ENCODE measurements at regions not wholly inside any gene's neighbourhood (a gene's known extent, or its start where the extent isn't known, plus 50 kb on each side); places are given as distances from the start of the nearest gene placed in this dataset.

GRCh38 chr1:192929597-192929996, 120.8 kb downstream of the RGS2 start:
- H3K36me3 ChIP-seq (ENCODE audit: insufficient read depth, low read length): no peaks in the 10 kb centered on the region
- no peak overlapping the region for H3K4me3 ChIP-seq (ENCODE audit: low read length)
- no peaks in the 10 kb centered on the region for H3K4me1 ChIP-seq (ENCODE audit: control insufficient read depth, insufficient read depth, low read length)

GRCh38 chr1:192933744-192934143, 124.9 kb downstream of the RGS2 start:
- H3K4me3 ChIP-seq (ENCODE audit: low read length): no peak overlapping the region
- no peaks in the 10 kb centered on the region for H3K9me3 ChIP-seq (replicated peaks; ENCODE audit: low read length)
- H3K9ac ChIP-seq (ENCODE audit: low read depth, low read length): no peak overlapping the region
- no peaks in the 10 kb centered on the region for H3K36me3 ChIP-seq (ENCODE audit: insufficient read depth, low read length)
- no peak overlapping the region for H3K4me2 ChIP-seq (ENCODE audit: low read length)
- H3K4me1 ChIP-seq (ENCODE audit: control insufficient read depth, insufficient read depth, low read length): no peaks in the 10 kb centered on the region
- no peaks in the 10 kb centered on the region for H3K27me3 ChIP-seq (ENCODE audit: control insufficient read depth, insufficient read depth, low read length)

More at GRCh38 chr1:192929597-192929996, 120.8 kb downstream of the RGS2 start:
- Histone ChIP-seq H3K9ac (ENCODE audit: low read depth, low read length) (no peak overlapping the region), H3K4me2 (ENCODE audit: low read length) (no peak overlapping the region), H3K9me3 (replicated peaks; ENCODE audit: low read length) (no peaks in the 10 kb centered on the region), H3K27me3 (ENCODE audit: control insufficient read depth, insufficient read depth, low read length) (no peaks in the 10 kb centered on the region)

- no peaks in the 10 kb centered on the region for H3K9me3 ChIP-seq (replicated peaks; ENCODE audit: low read length)
- H3K9ac ChIP-seq (ENCODE audit: low read depth, low read length): no peak overlapping the region
- H3K4me3 ChIP-seq (ENCODE audit: low read length): no peak overlapping the region
- no peak overlapping the region for H3K4me2 ChIP-seq (ENCODE audit: low read length)
- H3K36me3 ChIP-seq (ENCODE audit: insufficient read depth, low read length): no peaks in the 10 kb centered on the region
- no peaks in the 10 kb centered on the region for H3K27me3 ChIP-seq (ENCODE audit: control insufficient read depth, insufficient read depth, low read length)
- H3K4me1 ChIP-seq (ENCODE audit: control insufficient read depth, insufficient read depth, low read length): no peaks in the 10 kb centered on the region
These were observed 122.7 kb downstream of the UCHL5 start for GRCh38 chr1:192936313-192937018.

- Histone ChIP-seq H3K4me2 (ENCODE audit: low read length) (no peak overlapping the region), H3K9me3 (replicated peaks; ENCODE audit: low read length) (no peaks in the 10 kb centered on the region), H3K36me3 (ENCODE audit: insufficient read depth, low read length) (no peaks in the 10 kb centered on the region), H3K4me1 (ENCODE audit: control insufficient read depth, insufficient read depth, low read length) (no peaks in the 10 kb centered on the region), H3K4me3 (ENCODE audit: low read length) (no peak overlapping the region), H3K27me3 (ENCODE audit: control insufficient read depth, insufficient read depth, low read length) (no peaks in the 10 kb centered on the region), H3K9ac (ENCODE audit: low read depth, low read length) (no peak overlapping the region)
These were observed 122.0 kb downstream of the UCHL5 start for GRCh38 chr1:192937128-192937527.

GRCh38 chr1:192939440-192939839, 119.7 kb downstream of the UCHL5 start:
- H3K36me3 ChIP-seq (ENCODE audit: insufficient read depth, low read length): no peaks in the 10 kb centered on the region
- H3K9me3 ChIP-seq (replicated peaks; ENCODE audit: low read length): no peaks in the 10 kb centered on the region
- no peak overlapping the region for H3K4me3 ChIP-seq (ENCODE audit: low read length)
- no peaks in the 10 kb centered on the region for H3K4me1 ChIP-seq (ENCODE audit: control insufficient read depth, insufficient read depth, low read length)
- H3K9ac ChIP-seq (ENCODE audit: low read depth, low read length): no peak overlapping the region
- H3K27me3 ChIP-seq (ENCODE audit: control insufficient read depth, insufficient read depth, low read length): no peaks in the 10 kb centered on the region
- no peak overlapping the region for H3K4me2 ChIP-seq (ENCODE audit: low read length)

- Histone ChIP-seq H3K4me3 (ENCODE audit: low read length) (no peak overlapping the region), H3K36me3 (ENCODE audit: insufficient read depth, low read length) (no peaks in the 10 kb centered on the region), H3K9ac (ENCODE audit: low read depth, low read length) (no peak overlapping the region), H3K27me3 (ENCODE audit: control insufficient read depth, insufficient read depth, low read length) (no peaks in the 10 kb centered on the region), H3K4me1 (ENCODE audit: control insufficient read depth, insufficient read depth, low read length) (no peaks in the 10 kb centered on the region), H3K4me2 (ENCODE audit: low read length) (no peak overlapping the region), H3K9me3 (replicated peaks; ENCODE audit: low read length) (no peaks in the 10 kb centered on the region)
These were observed 118.5 kb downstream of the UCHL5 start for GRCh38 chr1:192940658-192941057.

- H3K9me3 ChIP-seq (replicated peaks; ENCODE audit: low read length): no peaks in the 10 kb centered on the region
- no peaks in the 10 kb centered on the region for H3K27me3 ChIP-seq (ENCODE audit: control insufficient read depth, insufficient read depth, low read length)
- H3K4me1 ChIP-seq (ENCODE audit: control insufficient read depth, insufficient read depth, low read length): no peaks in the 10 kb centered on the region
- no peak overlapping the region for H3K4me3 ChIP-seq (ENCODE audit: low read length)
- H3K4me2 ChIP-seq (ENCODE audit: low read length): no peak overlapping the region
- no peak overlapping the region for H3K9ac ChIP-seq (ENCODE audit: low read depth, low read length)
- H3K36me3 ChIP-seq (ENCODE audit: insufficient read depth, low read length): no peaks in the 10 kb centered on the region
These were observed 117.3 kb downstream of the UCHL5 start for GRCh38 chr1:192941722-192942411.

GRCh38 chr1:192943108-192943507, 116.1 kb downstream of the UCHL5 start:
- H3K4me3 ChIP-seq (ENCODE audit: low read length): no peak overlapping the region
- no peaks in the 10 kb centered on the region for H3K4me1 ChIP-seq (ENCODE audit: control insufficient read depth, insufficient read depth, low read length)
- H3K4me2 ChIP-seq (ENCODE audit: low read length): no peak overlapping the region
- no peaks in the 10 kb centered on the region for H3K9me3 ChIP-seq (replicated peaks; ENCODE audit: low read length)
- no peaks in the 10 kb centered on the region for H3K36me3 ChIP-seq (ENCODE audit: insufficient read depth, low read length)
- no peak overlapping the region for H3K9ac ChIP-seq (ENCODE audit: low read depth, low read length)
- H3K27me3 ChIP-seq (ENCODE audit: control insufficient read depth, insufficient read depth, low read length): no peaks in the 10 kb centered on the region

- no peak overlapping the region for H3K4me2 ChIP-seq (ENCODE audit: low read length)
- no peaks in the 10 kb centered on the region for H3K36me3 ChIP-seq (ENCODE audit: insufficient read depth, low read length)
- H3K9me3 ChIP-seq (replicated peaks; ENCODE audit: low read length): no peaks in the 10 kb centered on the region
- H3K4me1 ChIP-seq (ENCODE audit: control insufficient read depth, insufficient read depth, low read length): no peaks in the 10 kb centered on the region
- no peak overlapping the region for H3K9ac ChIP-seq (ENCODE audit: low read depth, low read length)
- H3K4me3 ChIP-seq (ENCODE audit: low read length): no peak overlapping the region
- no peaks in the 10 kb centered on the region for H3K27me3 ChIP-seq (ENCODE audit: control insufficient read depth, insufficient read depth, low read length)
These were observed 115.6 kb downstream of the UCHL5 start for GRCh38 chr1:192943522-192943921.

GRCh38 chr1:192945390-192946130, 113.6 kb downstream of the UCHL5 start:
- no peak overlapping the region for H3K9ac ChIP-seq (ENCODE audit: low read depth, low read length)
- H3K4me3 ChIP-seq (ENCODE audit: low read length): no peak overlapping the region
- no peaks in the 10 kb centered on the region for H3K27me3 ChIP-seq (ENCODE audit: control insufficient read depth, insufficient read depth, low read length)
- no peak overlapping the region for H3K4me2 ChIP-seq (ENCODE audit: low read length)
- no peaks in the 10 kb centered on the region for H3K9me3 ChIP-seq (replicated peaks; ENCODE audit: low read length)
- H3K4me1 ChIP-seq (ENCODE audit: control insufficient read depth, insufficient read depth, low read length): no peaks in the 10 kb centered on the region
- no peaks in the 10 kb centered on the region for H3K36me3 ChIP-seq (ENCODE audit: insufficient read depth, low read length)

GRCh38 chr1:192949783-192950182, 109.4 kb downstream of the UCHL5 start:
- H3K4me3 ChIP-seq (ENCODE audit: low read length): no peak overlapping the region
- H3K27me3 ChIP-seq (ENCODE audit: control insufficient read depth, insufficient read depth, low read length): no peaks in the 10 kb centered on the region
- H3K9me3 ChIP-seq (replicated peaks; ENCODE audit: low read length): no peaks in the 10 kb centered on the region
- H3K4me1 ChIP-seq (ENCODE audit: control insufficient read depth, insufficient read depth, low read length): peaks cover 16% of the 10 kb centered on the region
- no peak overlapping the region for H3K9ac ChIP-seq (ENCODE audit: low read depth, low read length)
- H3K36me3 ChIP-seq (ENCODE audit: insufficient read depth, low read length): no peaks in the 10 kb centered on the region
- H3K4me2 ChIP-seq (ENCODE audit: low read length): no peak overlapping the region
